ENCODE measurements at regions not wholly inside any gene's neighbourhood (a gene's known extent, or its start where the extent isn't known, plus 50 kb on each side); places are given as distances from the start of the nearest gene placed in this dataset.
A peak's percentile ranks its signal among the peaks of the same experiment; 100 is the strongest.

DNA sequence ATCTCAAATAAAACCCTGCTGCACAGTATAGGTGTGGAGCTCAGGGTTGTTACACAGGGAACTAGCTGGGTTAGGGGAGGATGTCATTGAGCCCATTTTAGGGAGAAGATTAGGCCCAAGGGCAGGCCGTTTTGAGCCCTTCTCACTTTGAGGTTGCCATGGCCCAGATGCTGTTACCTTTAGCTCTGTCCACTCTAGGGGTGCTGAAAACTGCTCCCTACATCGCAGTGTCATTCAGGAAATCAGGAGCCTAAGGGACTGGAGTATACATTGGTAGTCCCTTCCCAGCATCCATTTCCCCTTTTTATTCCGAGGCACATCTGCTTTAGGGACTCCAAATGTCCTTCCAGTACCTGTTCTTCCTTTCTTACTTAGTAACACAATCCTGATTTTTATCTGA is 79.0 kb upstream of the SELENOK start:
- no peaks in the 10 kb centered on the region for H3K36me3 Mint-ChIP-seq (ENCODE audit: insufficient read depth, unreplicated experiment)
- Histone ChIP-seq H3K4me1 (no peaks in the 10 kb centered on the region), H3K36me3 (ENCODE audit: control insufficient read depth, insufficient read depth, low read length) (no peaks in the 10 kb centered on the region), H3K4me3 (ENCODE audit: low read depth, low read length) (no peak overlapping the region), H3K9me3 (no peaks in the 10 kb centered on the region), H3K27me3 (replicated peaks; ENCODE audit: control insufficient read depth, insufficient read depth, low read length) (no peaks in the 10 kb centered on the region)
- peaks cover 15% of the 10 kb centered on the region for H3K9me3 Mint-ChIP-seq (ENCODE audit: unreplicated experiment)
- no peak overlapping the region for H3K27ac Mint-ChIP-seq (ENCODE audit: unreplicated experiment)
- intact Hi-C loops (cut with micrococcal nuclease; ENCODE audit: unreplicated experiment) = no loop called here
- peak in 1 of 2 experiments; percentile 15 for DNase-seq
- H3K4me1 Mint-ChIP-seq (ENCODE audit: low read depth, unreplicated experiment) = no peaks in the 10 kb centered on the region
- H3K27me3 Mint-ChIP-seq (ENCODE audit: insufficient read depth, unreplicated experiment) = no peaks in the 10 kb centered on the region
- no TSS peak for BruUV-seq (replicated peaks)
- ChIA-PET CTCF (no interaction called here), POLR2A (no interaction called here)
- TF ChIP-seq, protein P1, sequence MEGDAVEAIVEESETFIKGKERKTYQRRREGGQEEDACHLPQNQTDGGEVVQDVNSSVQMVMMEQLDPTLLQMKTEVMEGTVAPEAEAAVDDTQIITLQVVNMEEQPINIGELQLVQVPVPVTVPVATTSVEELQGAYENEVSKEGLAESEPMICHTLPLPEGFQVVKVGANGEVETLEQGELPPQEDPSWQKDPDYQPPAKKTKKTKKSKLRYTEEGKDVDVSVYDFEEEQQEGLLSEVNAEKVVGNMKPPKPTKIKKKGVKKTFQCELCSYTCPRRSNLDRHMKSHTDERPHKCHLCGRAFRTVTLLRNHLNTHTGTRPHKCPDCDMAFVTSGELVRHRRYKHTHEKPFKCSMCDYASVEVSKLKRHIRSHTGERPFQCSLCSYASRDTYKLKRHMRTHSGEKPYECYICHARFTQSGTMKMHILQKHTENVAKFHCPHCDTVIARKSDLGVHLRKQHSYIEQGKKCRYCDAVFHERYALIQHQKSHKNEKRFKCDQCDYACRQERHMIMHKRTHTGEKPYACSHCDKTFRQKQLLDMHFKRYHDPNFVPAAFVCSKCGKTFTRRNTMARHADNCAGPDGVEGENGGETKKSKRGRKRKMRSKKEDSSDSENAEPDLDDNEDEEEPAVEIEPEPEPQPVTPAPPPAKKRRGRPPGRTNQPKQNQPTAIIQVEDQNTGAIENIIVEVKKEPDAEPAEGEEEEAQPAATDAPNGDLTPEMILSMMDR (IDR thresholded peaks at IDR 0.05; ENCODE audit: insufficient read depth in 1 of 2, low read depth in 1 of 2, low read length in 1 of 2, severe bottlenecking in 1 of 2, unreplicated experiment in 1 of 2) = no peak
- no peak overlapping the region for H3K4me3 Mint-ChIP-seq (ENCODE audit: unreplicated experiment)

DNA sequence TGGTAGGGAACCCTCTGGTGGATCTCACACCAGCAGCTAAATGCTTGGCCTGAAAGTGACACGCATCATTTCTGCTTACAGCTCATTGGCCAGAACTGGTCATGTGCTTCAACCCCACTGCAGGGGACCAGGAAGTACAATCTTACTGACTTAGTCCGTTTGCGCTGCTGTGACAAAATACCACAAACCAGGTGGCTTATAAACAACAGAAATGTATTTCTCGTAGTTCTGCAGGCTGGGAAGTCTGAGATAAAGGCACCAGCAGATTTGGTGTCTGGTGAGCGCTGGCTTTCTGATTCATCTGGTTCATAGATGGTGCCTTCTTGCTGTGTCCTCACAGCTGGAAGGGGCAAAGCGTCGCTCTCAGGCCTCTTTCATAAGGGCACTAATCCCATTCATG is 77.4 kb upstream of the SELENOK start:
- TF ChIP-seq, protein P1 (IDR thresholded peaks at IDR 0.05; ENCODE audit: insufficient read depth in 1 of 2, low read depth in 1 of 2, low read length in 1 of 2, severe bottlenecking in 1 of 2, unreplicated experiment in 1 of 2) = no peak
- H3K4me3 Mint-ChIP-seq (ENCODE audit: unreplicated experiment) = no peak overlapping the region
- Histone ChIP-seq H3K4me3 (ENCODE audit: low read depth, low read length) (no peak overlapping the region), H3K36me3 (ENCODE audit: control insufficient read depth, insufficient read depth, low read length) (no peaks in the 10 kb centered on the region), H3K4me1 (no peaks in the 10 kb centered on the region), H3K9me3 (no peaks in the 10 kb centered on the region), H3K27me3 (replicated peaks; ENCODE audit: control insufficient read depth, insufficient read depth, low read length) (no peaks in the 10 kb centered on the region)
- CTCF ChIA-PET = no interaction called here
- H3K9me3 Mint-ChIP-seq (ENCODE audit: unreplicated experiment) = peaks cover 8% of the 10 kb centered on the region
- intact Hi-C loops (cut with micrococcal nuclease; ENCODE audit: unreplicated experiment) = no loop called here
- BruUV-seq (replicated peaks) = no TSS peak
- H3K27me3 Mint-ChIP-seq (ENCODE audit: insufficient read depth, unreplicated experiment) = no peaks in the 10 kb centered on the region
- DNase-seq = no peak
- H3K36me3 Mint-ChIP-seq (ENCODE audit: insufficient read depth, unreplicated experiment) = no peaks in the 10 kb centered on the region
- POLR2A ChIA-PET = no interaction called here
- H3K27ac Mint-ChIP-seq (ENCODE audit: unreplicated experiment) = no peak overlapping the region
- no peaks in the 10 kb centered on the region for H3K4me1 Mint-ChIP-seq (ENCODE audit: low read depth, unreplicated experiment)

DNA sequence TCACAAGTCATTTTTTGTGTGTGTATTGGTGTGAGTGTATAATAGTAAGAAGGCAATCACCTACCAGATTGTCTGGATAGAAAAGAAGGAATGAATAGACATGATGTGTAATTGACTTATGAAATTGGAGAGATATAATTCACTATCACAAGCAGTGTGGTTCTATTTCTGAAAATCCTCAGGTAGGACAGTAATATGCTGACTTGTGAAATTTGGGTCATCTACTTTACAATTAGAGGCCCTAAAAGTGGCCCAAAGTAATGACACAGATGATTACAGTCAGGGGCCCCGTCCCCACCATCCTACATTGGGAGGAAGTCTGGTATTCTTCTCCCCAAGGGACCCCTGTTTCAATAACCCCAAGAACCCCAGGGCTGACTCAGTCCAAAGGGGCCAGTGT is 73.6 kb upstream of the SELENOK start:
- H3K27ac Mint-ChIP-seq (ENCODE audit: unreplicated experiment) = no peak overlapping the region
- H3K4me3 Mint-ChIP-seq (ENCODE audit: unreplicated experiment) = no peak overlapping the region
- BruUV-seq (replicated peaks) = no TSS peak
- CTCF ChIA-PET = no interaction called here
- DNase-seq = no peak
- TF ChIP-seq, protein P1 (IDR thresholded peaks at IDR 0.05; ENCODE audit: insufficient read depth in 1 of 2, low read depth in 1 of 2, low read length in 1 of 2, severe bottlenecking in 1 of 2, unreplicated experiment in 1 of 2) = no peak
- Histone ChIP-seq H3K9me3 (no peaks in the 10 kb centered on the region), H3K4me1 (no peaks in the 10 kb centered on the region), H3K27me3 (replicated peaks; ENCODE audit: control insufficient read depth, insufficient read depth, low read length) (no peaks in the 10 kb centered on the region), H3K4me3 (ENCODE audit: low read depth, low read length) (no peak overlapping the region), H3K36me3 (ENCODE audit: control insufficient read depth, insufficient read depth, low read length) (no peaks in the 10 kb centered on the region)
- no peaks in the 10 kb centered on the region for H3K27me3 Mint-ChIP-seq (ENCODE audit: insufficient read depth, unreplicated experiment)
- H3K9me3 Mint-ChIP-seq (ENCODE audit: unreplicated experiment) = peaks cover 13% of the 10 kb centered on the region
- no peaks in the 10 kb centered on the region for H3K4me1 Mint-ChIP-seq (ENCODE audit: low read depth, unreplicated experiment)
- POLR2A ChIA-PET = no interaction called here
- intact Hi-C loops (cut with micrococcal nuclease; ENCODE audit: unreplicated experiment) = no loop called here
- H3K36me3 Mint-ChIP-seq (ENCODE audit: insufficient read depth, unreplicated experiment) = no peaks in the 10 kb centered on the region

Measured in Caco-2 (cell line).